ENCODE measurements at regions not wholly inside any gene's neighbourhood (a gene's known extent, or its start where the extent isn't known, plus 50 kb on each side); places are given as distances from the start of the nearest gene placed in this dataset.

DNA sequence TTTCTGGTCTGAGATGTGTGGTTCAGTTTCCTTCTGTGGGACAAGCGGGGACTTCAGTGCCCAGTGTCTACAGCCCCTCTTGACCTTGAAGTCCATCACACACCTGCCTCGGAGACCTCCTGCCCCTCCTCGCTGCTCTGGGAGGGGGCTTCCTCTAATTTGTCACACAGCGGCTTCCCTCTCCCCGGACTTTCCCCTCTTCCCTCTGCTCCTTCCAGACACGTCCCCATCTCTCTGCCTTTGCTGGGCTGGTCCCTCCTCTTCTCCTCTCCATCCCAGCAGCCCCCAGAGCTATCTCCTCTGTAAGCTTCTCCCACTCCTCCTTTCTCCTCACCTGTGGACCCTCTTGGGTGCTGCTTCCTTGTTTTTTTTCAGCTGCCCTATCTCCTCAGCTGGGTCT, 122.2 kb upstream of the SORCS3 start:
- TF ChIP-seq, protein P1, sequence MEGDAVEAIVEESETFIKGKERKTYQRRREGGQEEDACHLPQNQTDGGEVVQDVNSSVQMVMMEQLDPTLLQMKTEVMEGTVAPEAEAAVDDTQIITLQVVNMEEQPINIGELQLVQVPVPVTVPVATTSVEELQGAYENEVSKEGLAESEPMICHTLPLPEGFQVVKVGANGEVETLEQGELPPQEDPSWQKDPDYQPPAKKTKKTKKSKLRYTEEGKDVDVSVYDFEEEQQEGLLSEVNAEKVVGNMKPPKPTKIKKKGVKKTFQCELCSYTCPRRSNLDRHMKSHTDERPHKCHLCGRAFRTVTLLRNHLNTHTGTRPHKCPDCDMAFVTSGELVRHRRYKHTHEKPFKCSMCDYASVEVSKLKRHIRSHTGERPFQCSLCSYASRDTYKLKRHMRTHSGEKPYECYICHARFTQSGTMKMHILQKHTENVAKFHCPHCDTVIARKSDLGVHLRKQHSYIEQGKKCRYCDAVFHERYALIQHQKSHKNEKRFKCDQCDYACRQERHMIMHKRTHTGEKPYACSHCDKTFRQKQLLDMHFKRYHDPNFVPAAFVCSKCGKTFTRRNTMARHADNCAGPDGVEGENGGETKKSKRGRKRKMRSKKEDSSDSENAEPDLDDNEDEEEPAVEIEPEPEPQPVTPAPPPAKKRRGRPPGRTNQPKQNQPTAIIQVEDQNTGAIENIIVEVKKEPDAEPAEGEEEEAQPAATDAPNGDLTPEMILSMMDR (conservative IDR thresholded peaks at IDR 0.05), result no peak
- no peak for TF ChIP-seq ZFX (IDR thresholded peaks at IDR 0.05)

Data from C4-2B (cell line).